ENCODE measurements at regions not wholly inside any gene's neighbourhood (a gene's known extent, or its start where the extent isn't known, plus 50 kb on each side); places are given as distances from the start of the nearest gene placed in this dataset.
A peak's percentile ranks its signal among the peaks of the same experiment; 100 is the strongest.

GRCh38 chr14:81737938-81738337 lies 204.3 kb upstream of the SEL1L start:
- TF ChIP-seq ZFX (IDR thresholded peaks at IDR 0.05; ENCODE audit: borderline replicate concordance) (no peak), CTCF (IDR thresholded peaks at IDR 0.05) (peak; percentile 26)
- no peak overlapping the region for H3K27ac ChIP-seq

- no peak overlapping the region for H3K27ac ChIP-seq
- TF ChIP-seq ZFX (IDR thresholded peaks at IDR 0.05; ENCODE audit: borderline replicate concordance) (no peak), CTCF (IDR thresholded peaks at IDR 0.05) (no peak)
These were observed 205.4 kb upstream of the SEL1L start for GRCh38 chr14:81738946-81739659.

GRCh38 chr14:81743605-81744004 lies 210.0 kb upstream of the SEL1L start:
- TF ChIP-seq ZFX (IDR thresholded peaks at IDR 0.05; ENCODE audit: borderline replicate concordance): no peak
- H3K27ac ChIP-seq: no peak overlapping the region

GRCh38 chr14:81751198-81751597 lies 217.5 kb upstream of the SEL1L start:
- no peak for TF ChIP-seq CTCF (IDR thresholded peaks at IDR 0.05)
- no peak for TF ChIP-seq ZFX (IDR thresholded peaks at IDR 0.05; ENCODE audit: borderline replicate concordance)
- no peak overlapping the region for H3K27ac ChIP-seq

- H3K27ac ChIP-seq: no peak overlapping the region
- no peak for TF ChIP-seq CTCF (IDR thresholded peaks at IDR 0.05)
- no peak for TF ChIP-seq ZFX (IDR thresholded peaks at IDR 0.05; ENCODE audit: borderline replicate concordance)
These were observed 225.9 kb upstream of the SEL1L start for GRCh38 chr14:81759541-81759940.

GRCh38 chr14:81765651-81766275 lies 232.1 kb upstream of the SEL1L start:
- no peak for TF ChIP-seq ZFX (IDR thresholded peaks at IDR 0.05; ENCODE audit: borderline replicate concordance)
- no peak for TF ChIP-seq CTCF (IDR thresholded peaks at IDR 0.05)
- H3K27ac ChIP-seq: no peak overlapping the region

- no peak overlapping the region for H3K27ac ChIP-seq
- TF ChIP-seq ZFX (IDR thresholded peaks at IDR 0.05; ENCODE audit: borderline replicate concordance) (no peak), CTCF (IDR thresholded peaks at IDR 0.05) (no peak)
These were observed 232.8 kb upstream of the SEL1L start for GRCh38 chr14:81766321-81766915.

All from 22Rv1 (cell line).